ENCODE measurements at regions not wholly inside any gene's neighbourhood (a gene's known extent, or its start where the extent isn't known, plus 50 kb on each side); places are given as distances from the start of the nearest gene placed in this dataset.

GRCh38 chr6:21371061-21371460 lies 222.5 kb upstream of the SOX4 start:
- Histone ChIP-seq H3K27me3 (ENCODE audit: control insufficient read depth, insufficient read depth, low read length) (no peaks in the 10 kb centered on the region), H3K36me3 (ENCODE audit: control insufficient read depth, insufficient read depth, low read length) (no peaks in the 10 kb centered on the region), H3K4me3 (ENCODE audit: low read depth, low read length) (no peak overlapping the region)
- POLR2A ChIA-PET: no interaction called here
- no peak for TF ChIP-seq CTCF (IDR thresholded peaks at IDR 0.05; ENCODE audit: insufficient read depth, low read depth, low read length)
- CTCF ChIA-PET: no interaction called here
- DNase-seq (ENCODE audit: low read depth): no peak

- Histone ChIP-seq H3K27me3 (ENCODE audit: control insufficient read depth, insufficient read depth, low read length) (no peaks in the 10 kb centered on the region), H3K4me3 (ENCODE audit: low read depth, low read length) (no peak overlapping the region), H3K36me3 (ENCODE audit: control insufficient read depth, insufficient read depth, low read length) (no peaks in the 10 kb centered on the region)
- ChIA-PET POLR2A (interaction anchor here (0.7 kb wide), 1 partner anchor 1191 kb away, joined by 3 read pairs; no protein-coding TSS in a partner anchor), CTCF (no interaction called here)
- DNase-seq (ENCODE audit: low read depth): peak; percentile 78
- TF ChIP-seq CTCF (IDR thresholded peaks at IDR 0.05; ENCODE audit: insufficient read depth, low read depth, low read length): no peak
These were observed 221.8 kb upstream of the SOX4 start for GRCh38 chr6:21371676-21372171.

GRCh38 chr6:21375151-21376116 lies 218.1 kb upstream of the SOX4 start:
- no peaks in the 10 kb centered on the region for H3K27me3 ChIP-seq (ENCODE audit: control insufficient read depth, insufficient read depth, low read length)
- POLR2A ChIA-PET: no interaction called here
- no peak overlapping the region for H3K4me3 ChIP-seq (ENCODE audit: low read depth, low read length)
- no peaks in the 10 kb centered on the region for H3K36me3 ChIP-seq (ENCODE audit: control insufficient read depth, insufficient read depth, low read length)
- DNase-seq (ENCODE audit: low read depth): no peak
- no peak for TF ChIP-seq CTCF (IDR thresholded peaks at IDR 0.05; ENCODE audit: insufficient read depth, low read depth, low read length)
- CTCF ChIA-PET: interaction anchor here (0.9 kb wide), 1 partner anchor 8 kb away, joined by 3 read pairs; no protein-coding TSS in a partner anchor

- POLR2A ChIA-PET: no interaction called here
- Histone ChIP-seq H3K4me3 (ENCODE audit: low read depth, low read length) (no peak overlapping the region), H3K27me3 (ENCODE audit: control insufficient read depth, insufficient read depth, low read length) (no peaks in the 10 kb centered on the region), H3K36me3 (ENCODE audit: control insufficient read depth, insufficient read depth, low read length) (no peaks in the 10 kb centered on the region)
- no peak for TF ChIP-seq CTCF (IDR thresholded peaks at IDR 0.05; ENCODE audit: insufficient read depth, low read depth, low read length)
- no peak for DNase-seq (ENCODE audit: low read depth)
- CTCF ChIA-PET: interaction anchor here (1.3 kb wide), 1 partner anchor 16 kb away, joined by 3 read pairs; no protein-coding TSS in a partner anchor
These were observed 216.2 kb upstream of the SOX4 start for GRCh38 chr6:21377356-21377755.

- no peaks in the 10 kb centered on the region for H3K27me3 ChIP-seq (ENCODE audit: control insufficient read depth, insufficient read depth, low read length)
- no peak overlapping the region for H3K4me3 ChIP-seq (ENCODE audit: low read depth, low read length)
- ChIA-PET POLR2A (no interaction called here), CTCF (interaction anchor here (1.6 kb wide), 1 partner anchor 12 kb away, joined by 6 read pairs; no protein-coding TSS in a partner anchor)
- H3K36me3 ChIP-seq (ENCODE audit: control insufficient read depth, insufficient read depth, low read length): no peaks in the 10 kb centered on the region
- no peak for TF ChIP-seq CTCF (IDR thresholded peaks at IDR 0.05; ENCODE audit: insufficient read depth, low read depth, low read length)
- DNase-seq (ENCODE audit: low read depth): no peak
These were observed 212.1 kb upstream of the SOX4 start for GRCh38 chr6:21381331-21381963.

Data from BJ (cell line).